ENCODE measurements at regions not wholly inside any gene's neighbourhood (a gene's known extent, or its start where the extent isn't known, plus 50 kb on each side); places are given as distances from the start of the nearest gene placed in this dataset.

DNA sequence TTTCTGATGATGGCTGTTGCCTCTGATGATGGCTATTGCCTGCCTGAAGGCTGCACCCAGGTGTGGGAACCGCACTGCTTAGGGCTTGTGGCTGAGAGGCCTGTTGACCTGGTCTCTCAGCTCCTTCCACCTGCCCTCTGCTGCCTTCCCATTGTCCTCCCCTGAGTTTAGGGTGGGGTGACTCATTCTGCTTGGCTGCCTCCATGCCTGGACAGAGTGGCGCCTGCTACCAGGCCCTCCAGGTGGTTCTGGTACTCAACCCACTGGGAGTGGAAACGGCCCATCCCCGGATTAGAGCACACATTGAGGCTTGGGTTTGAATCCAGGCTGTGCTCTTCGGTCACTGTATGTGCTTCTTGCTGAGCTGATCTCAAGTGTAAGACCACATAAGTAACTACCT, 120.6 kb downstream of the SEM1 start:
- TF ChIP-seq POLR2A (IDR thresholded peaks at IDR 0.05; ENCODE audit: low read depth) = no peak
- TF ChIP-seq POLR2AphosphoS5 (IDR thresholded peaks at IDR 0.05) = no peak
